ENCODE measurements at regions not wholly inside any gene's neighbourhood (a gene's known extent, or its start where the extent isn't known, plus 50 kb on each side); places are given as distances from the start of the nearest gene placed in this dataset.
A peak's percentile ranks its signal among the peaks of the same experiment; 100 is the strongest.

DNA sequence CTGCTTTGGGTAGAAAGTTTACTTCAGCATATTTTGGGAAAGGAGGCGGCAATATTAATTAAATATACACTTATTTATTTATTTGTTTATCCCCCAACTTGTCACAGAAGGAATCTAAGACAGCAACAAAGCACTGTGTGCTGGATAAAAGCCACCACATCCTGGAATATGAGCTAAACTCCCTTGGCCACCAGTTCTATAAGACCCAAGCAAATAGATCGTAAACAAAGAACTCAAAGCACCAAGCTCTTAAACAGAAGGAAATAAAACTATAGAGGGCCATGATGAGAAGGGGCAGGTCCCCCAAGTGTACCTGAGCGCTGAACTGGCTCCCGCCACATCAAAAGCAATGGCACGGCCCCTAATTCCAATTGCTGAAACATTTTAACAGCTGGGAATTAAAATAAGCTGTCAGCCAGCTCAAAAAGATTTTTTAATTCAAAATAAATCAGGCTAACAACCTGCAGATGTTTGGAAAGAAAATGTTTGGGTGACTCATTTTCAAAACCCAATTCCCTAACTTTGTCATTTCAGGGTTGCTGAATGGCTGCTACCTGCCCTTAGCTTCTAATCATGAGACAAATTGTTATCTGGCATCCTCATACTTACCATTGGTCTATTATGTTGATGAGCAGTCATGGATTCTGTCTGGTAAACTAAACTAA is 127.1 kb downstream of the SLC30A10 start:
- ATAC-seq (ENCODE audit: low FRiP score), result no peak
- DNase-seq (ENCODE audit: low spot score), result no peak
- no peak for TF ChIP-seq CTCF (IDR thresholded peaks at IDR 0.05)

DNA sequence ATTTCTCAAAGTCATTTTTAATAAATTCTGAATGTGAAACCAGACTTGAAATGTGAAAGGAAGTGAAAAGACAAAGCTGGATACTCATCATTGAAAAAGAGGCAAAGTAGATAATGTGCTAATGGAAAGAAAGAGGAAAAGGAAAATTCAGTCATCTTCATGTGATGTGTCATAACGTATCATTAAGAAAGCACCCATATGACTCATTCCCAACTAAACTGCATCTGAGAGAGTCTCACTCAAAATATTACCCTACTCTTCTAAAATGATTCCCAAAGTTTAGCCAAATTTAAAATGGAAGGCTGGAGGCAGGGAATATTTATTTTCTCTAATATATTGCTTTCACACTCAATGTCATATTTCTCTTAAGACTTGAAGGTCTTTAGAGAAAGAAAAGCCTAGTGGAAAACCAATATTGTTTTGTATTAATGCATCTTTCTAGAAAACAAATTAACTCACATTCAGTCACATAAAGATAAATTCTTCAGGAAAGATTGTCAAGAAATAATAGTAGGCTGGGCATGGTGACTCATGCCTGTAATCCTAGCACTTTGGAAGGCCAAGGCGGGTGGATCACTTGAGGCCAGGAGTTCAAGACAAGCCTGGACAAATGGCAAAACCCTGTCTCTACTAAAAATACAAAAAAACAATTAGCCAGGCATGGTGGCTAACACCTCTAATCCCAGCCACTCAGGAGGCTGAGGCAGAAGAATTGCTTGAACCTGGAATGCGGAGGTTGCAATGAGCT is 129.9 kb downstream of the SLC30A10 start:
- ATAC-seq (ENCODE audit: low FRiP score) (peak; percentile 79), DNase-seq (ENCODE audit: low spot score) (no peak)
- TF ChIP-seq CTCF (IDR thresholded peaks at IDR 0.05), result no peak

DNA sequence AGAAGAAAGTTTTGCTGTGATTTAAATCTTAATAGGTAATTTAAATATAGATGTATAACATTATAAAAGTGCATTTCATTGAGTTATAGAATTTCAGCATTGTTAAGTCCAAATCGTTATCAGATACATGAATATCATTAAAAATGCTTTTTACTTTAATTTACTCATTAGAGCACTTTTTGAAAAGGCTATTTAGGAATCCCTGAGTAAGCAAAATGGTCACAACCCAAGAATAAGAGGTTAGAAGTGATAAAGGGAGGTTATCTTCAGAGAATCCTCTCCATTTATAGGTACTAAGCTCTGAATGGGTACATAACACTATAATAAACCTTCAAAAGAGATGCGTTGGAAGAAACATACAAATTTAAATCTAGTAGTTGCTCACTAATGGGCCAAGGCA is 130.7 kb downstream of the SLC30A10 start:
- no peak for ATAC-seq (ENCODE audit: low FRiP score)
- DNase-seq (ENCODE audit: low spot score), result no peak
- TF ChIP-seq CTCF (IDR thresholded peaks at IDR 0.05), result no peak

DNA sequence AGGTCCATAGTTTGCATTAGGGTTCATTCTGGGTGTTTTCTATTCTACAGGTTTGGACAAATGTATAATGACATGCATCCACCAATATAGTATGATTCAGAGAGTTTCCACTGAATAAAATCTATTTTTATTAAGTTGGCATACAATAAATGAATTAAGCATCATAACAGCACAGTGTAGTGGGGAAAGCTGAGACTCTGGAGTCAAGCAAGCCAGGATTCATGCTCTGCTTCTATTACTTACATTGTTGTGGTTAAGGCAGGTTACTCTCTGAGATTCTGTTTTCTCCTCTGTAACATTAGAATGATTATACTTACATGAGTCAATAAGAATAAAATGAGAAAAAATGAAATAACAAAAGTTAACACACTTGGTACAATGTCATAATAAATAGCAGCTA is 131.3 kb downstream of the SLC30A10 start:
- DNase-seq (ENCODE audit: low spot score) (no peak), ATAC-seq (ENCODE audit: low FRiP score) (no peak)
- TF ChIP-seq CTCF (IDR thresholded peaks at IDR 0.05), result no peak

DNA sequence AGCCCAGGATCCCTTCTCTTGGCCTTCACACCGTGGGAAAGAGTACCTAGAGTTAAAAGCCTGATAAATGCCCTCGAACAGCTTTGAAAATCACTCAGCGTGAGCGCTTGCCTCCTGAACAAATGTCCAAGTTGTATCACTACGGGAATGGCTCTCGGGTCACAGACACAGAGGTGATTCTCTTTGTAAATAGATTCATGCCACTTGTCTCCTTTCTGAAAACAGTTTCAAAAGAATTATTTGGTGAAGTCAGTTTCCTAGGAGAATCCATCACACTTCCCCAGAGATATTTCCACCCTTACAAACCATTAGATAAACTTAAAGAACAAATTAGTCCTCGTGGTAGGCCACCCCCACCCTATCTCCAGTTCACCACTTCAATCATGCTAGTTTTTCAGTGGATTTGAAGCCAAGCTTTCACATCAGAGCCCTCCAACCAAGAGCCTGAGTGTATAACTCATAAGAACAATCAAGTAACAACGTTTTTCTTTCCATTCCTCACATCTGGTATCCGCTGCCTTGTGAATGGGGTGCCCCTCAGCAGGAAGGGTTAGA is 132.9 kb downstream of the SLC30A10 start:
- TF ChIP-seq CTCF (IDR thresholded peaks at IDR 0.05), result no peak
- ATAC-seq (ENCODE audit: low FRiP score), result no peak
- DNase-seq (ENCODE audit: low spot score), result no peak

DNA sequence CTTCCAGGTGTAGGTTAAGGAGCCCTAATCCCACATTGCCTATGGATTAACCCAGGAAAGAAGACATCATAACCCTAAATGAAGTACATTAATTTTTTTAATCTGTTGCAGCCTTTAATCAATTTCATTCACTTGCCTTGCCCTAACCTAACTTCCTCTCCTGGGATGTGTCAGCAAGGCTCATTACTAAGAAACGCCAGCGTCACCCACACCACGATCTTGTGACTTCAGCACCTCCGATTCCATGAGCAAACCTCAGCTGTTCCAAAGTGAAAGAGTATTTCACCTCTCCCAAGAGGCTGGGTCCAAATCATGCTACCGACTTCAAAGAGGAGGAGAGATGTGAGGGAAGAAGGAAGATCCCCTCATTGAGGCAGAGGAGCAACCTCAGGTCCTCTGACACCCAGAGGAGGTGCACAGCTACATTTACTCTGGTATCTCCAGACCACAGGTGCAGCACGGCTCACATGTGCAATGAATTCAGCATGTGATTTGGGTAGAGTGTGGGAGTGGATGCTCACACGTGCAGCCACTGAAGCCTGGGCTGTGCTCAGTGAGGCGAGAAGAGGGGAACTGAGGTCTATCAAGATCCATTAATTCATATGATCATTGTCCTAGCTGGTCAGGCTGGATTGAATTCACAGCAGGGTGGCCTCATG is 134.1 kb downstream of the SLC30A10 start:
- no peak for ATAC-seq (ENCODE audit: low FRiP score)
- DNase-seq (ENCODE audit: low spot score), result no peak
- no peak for TF ChIP-seq CTCF (IDR thresholded peaks at IDR 0.05)
